ENCODE measurements at regions not wholly inside any gene's neighbourhood (a gene's known extent, or its start where the extent isn't known, plus 50 kb on each side); places are given as distances from the start of the nearest gene placed in this dataset.
A peak's percentile ranks its signal among the peaks of the same experiment; 100 is the strongest.

GRCh38 chr15:39409876-39410530 is 170.9 kb upstream of the THBS1 start:
- Histone ChIP-seq H3K9ac (ENCODE audit: low read length) (no peak overlapping the region), H3K4me1 (ENCODE audit: low read length) (peaks cover 12% of the 10 kb centered on the region), H3K9me2 (replicated peaks; ENCODE audit: insufficient read depth, low read length) (no peaks in the 10 kb centered on the region), H3K4me3 (ENCODE audit: low read length) (no peak overlapping the region), H3K9me3 (replicated peaks; ENCODE audit: insufficient read depth, low read length) (no peaks in the 10 kb centered on the region), H3K79me2 (ENCODE audit: low read length) (no peaks in the 10 kb centered on the region), H4K20me1 (ENCODE audit: insufficient read depth, low read length) (no peaks in the 10 kb centered on the region), H3F3A (ENCODE audit: insufficient read depth, low read length) (peaks cover 3% of the 10 kb centered on the region; the same call in 1 of the 2 replicates), H3K36me3 (replicated peaks; ENCODE audit: insufficient read depth, low read length) (no peaks in the 10 kb centered on the region), H3K27ac (ENCODE audit: low read length) (no peak overlapping the region), H3K4me2 (ENCODE audit: low read depth, low read length) (no peak overlapping the region), H3K27me3 (replicated peaks; ENCODE audit: insufficient read depth, low read length) (no peaks in the 10 kb centered on the region), H2AFZ (ENCODE audit: low read length) (no peak overlapping the region)
- DNase-seq, result no peak
- TF ChIP-seq CTCF (IDR thresholded peaks at IDR 0.05; ENCODE audit: low read length) (no peak), EZH2 (optimal IDR thresholded peaks at IDR 0.05; ENCODE audit: low read depth, low read length) (no peak), EZH2phosphoT487 (IDR thresholded peaks at IDR 0.05; ENCODE audit: low read length) (no peak)

GRCh38 chr15:39411102-39411989 is 169.5 kb upstream of the THBS1 start:
- peaks cover 3% of the 10 kb centered on the region; the same call in 1 of the 2 replicates for H3F3A ChIP-seq (ENCODE audit: insufficient read depth, low read length)
- no peak overlapping the region for H2AFZ ChIP-seq (ENCODE audit: low read length)
- H3K4me2 ChIP-seq (ENCODE audit: low read depth, low read length), result peak overlapping the region; percentile 12; the same call in 1 of the 2 replicates

GRCh38 chr15:39413558-39413957 is 167.3 kb upstream of the THBS1 start:
- H3K4me1 ChIP-seq (ENCODE audit: low read length), result peaks cover 12% of the 10 kb centered on the region
- DNase-seq, result peak; percentile 21
- H3K4me3 ChIP-seq (ENCODE audit: low read length), result no peak overlapping the region
- no peak overlapping the region for H3K4me2 ChIP-seq (ENCODE audit: low read depth, low read length)
- H3K36me3 ChIP-seq (replicated peaks; ENCODE audit: insufficient read depth, low read length), result no peaks in the 10 kb centered on the region
- no peaks in the 10 kb centered on the region for H4K20me1 ChIP-seq (ENCODE audit: insufficient read depth, low read length)
- H3K79me2 ChIP-seq (ENCODE audit: low read length), result no peaks in the 10 kb centered on the region
- H2AFZ ChIP-seq (ENCODE audit: low read length), result no peak overlapping the region
- no peak overlapping the region for H3K9ac ChIP-seq (ENCODE audit: low read length)
- peaks cover 3% of the 10 kb centered on the region; the same call in 1 of the 2 replicates for H3F3A ChIP-seq (ENCODE audit: insufficient read depth, low read length)
- no peaks in the 10 kb centered on the region for H3K9me3 ChIP-seq (replicated peaks; ENCODE audit: insufficient read depth, low read length)
- H3K9me2 ChIP-seq (replicated peaks; ENCODE audit: insufficient read depth, low read length), result no peaks in the 10 kb centered on the region
- TF ChIP-seq EZH2phosphoT487 (IDR thresholded peaks at IDR 0.05; ENCODE audit: low read length) (no peak), CTCF (IDR thresholded peaks at IDR 0.05; ENCODE audit: low read length) (no peak), EZH2 (optimal IDR thresholded peaks at IDR 0.05; ENCODE audit: low read depth, low read length) (no peak)
- no peak overlapping the region for H3K27ac ChIP-seq (ENCODE audit: low read length)
- no peaks in the 10 kb centered on the region for H3K27me3 ChIP-seq (replicated peaks; ENCODE audit: insufficient read depth, low read length)

More at GRCh38 chr15:39411102-39411989, 169.5 kb upstream of the THBS1 start:
- Histone ChIP-seq H3K79me2 (ENCODE audit: low read length) (no peaks in the 10 kb centered on the region), H3K9ac (ENCODE audit: low read length) (no peak overlapping the region), H3K27me3 (replicated peaks; ENCODE audit: insufficient read depth, low read length) (no peaks in the 10 kb centered on the region), H3K4me1 (ENCODE audit: low read length) (peaks cover 12% of the 10 kb centered on the region), H3K27ac (ENCODE audit: low read length) (no peak overlapping the region), H3K36me3 (replicated peaks; ENCODE audit: insufficient read depth, low read length) (no peaks in the 10 kb centered on the region), H4K20me1 (ENCODE audit: insufficient read depth, low read length) (no peaks in the 10 kb centered on the region), H3K9me3 (replicated peaks; ENCODE audit: insufficient read depth, low read length) (no peaks in the 10 kb centered on the region), H3K9me2 (replicated peaks; ENCODE audit: insufficient read depth, low read length) (no peaks in the 10 kb centered on the region), H3K4me3 (ENCODE audit: low read length) (no peak overlapping the region)
- TF ChIP-seq EZH2 (optimal IDR thresholded peaks at IDR 0.05; ENCODE audit: low read depth, low read length) (no peak), EZH2phosphoT487 (IDR thresholded peaks at IDR 0.05; ENCODE audit: low read length) (no peak), CTCF (IDR thresholded peaks at IDR 0.05; ENCODE audit: low read length) (no peak)
- DNase-seq, result peak; percentile 63

Measured in MM.1S (cell line).